ENCODE measurements at regions not wholly inside any gene's neighbourhood (a gene's known extent, or its start where the extent isn't known, plus 50 kb on each side); places are given as distances from the start of the nearest gene placed in this dataset.

DNA sequence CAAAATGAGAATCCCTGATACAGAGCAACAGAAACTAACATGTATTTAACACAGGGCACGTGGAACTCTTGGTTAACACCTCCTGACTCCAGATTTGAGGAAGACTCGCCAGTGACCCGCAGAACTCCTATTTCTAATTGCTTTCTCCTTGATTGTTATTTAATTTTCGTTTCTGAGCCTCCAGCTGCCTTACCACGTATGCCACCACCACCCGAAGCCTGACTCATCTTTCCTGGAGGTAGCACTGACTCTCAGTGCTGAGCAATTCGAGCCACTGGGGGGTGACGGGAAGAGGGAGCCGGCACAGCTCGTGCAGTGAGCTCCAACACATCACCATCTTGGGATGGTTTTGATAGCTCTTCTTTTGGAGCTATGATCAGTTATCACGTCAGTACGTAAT, 273.9 kb upstream of the MGMT start:
- CTCF ChIA-PET, result no interaction called here
- no peak for DNase-seq (ENCODE audit: low read depth, low spot score)
- no peak overlapping the region for H3K4me3 ChIP-seq (ENCODE audit: low read depth, low read length)
- POLR2A ChIA-PET, result no interaction called here
- TF ChIP-seq, protein P1, sequence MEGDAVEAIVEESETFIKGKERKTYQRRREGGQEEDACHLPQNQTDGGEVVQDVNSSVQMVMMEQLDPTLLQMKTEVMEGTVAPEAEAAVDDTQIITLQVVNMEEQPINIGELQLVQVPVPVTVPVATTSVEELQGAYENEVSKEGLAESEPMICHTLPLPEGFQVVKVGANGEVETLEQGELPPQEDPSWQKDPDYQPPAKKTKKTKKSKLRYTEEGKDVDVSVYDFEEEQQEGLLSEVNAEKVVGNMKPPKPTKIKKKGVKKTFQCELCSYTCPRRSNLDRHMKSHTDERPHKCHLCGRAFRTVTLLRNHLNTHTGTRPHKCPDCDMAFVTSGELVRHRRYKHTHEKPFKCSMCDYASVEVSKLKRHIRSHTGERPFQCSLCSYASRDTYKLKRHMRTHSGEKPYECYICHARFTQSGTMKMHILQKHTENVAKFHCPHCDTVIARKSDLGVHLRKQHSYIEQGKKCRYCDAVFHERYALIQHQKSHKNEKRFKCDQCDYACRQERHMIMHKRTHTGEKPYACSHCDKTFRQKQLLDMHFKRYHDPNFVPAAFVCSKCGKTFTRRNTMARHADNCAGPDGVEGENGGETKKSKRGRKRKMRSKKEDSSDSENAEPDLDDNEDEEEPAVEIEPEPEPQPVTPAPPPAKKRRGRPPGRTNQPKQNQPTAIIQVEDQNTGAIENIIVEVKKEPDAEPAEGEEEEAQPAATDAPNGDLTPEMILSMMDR (IDR thresholded peaks at IDR 0.05; ENCODE audit: insufficient read depth, low read length, missing control alignments), result no peak

DNA sequence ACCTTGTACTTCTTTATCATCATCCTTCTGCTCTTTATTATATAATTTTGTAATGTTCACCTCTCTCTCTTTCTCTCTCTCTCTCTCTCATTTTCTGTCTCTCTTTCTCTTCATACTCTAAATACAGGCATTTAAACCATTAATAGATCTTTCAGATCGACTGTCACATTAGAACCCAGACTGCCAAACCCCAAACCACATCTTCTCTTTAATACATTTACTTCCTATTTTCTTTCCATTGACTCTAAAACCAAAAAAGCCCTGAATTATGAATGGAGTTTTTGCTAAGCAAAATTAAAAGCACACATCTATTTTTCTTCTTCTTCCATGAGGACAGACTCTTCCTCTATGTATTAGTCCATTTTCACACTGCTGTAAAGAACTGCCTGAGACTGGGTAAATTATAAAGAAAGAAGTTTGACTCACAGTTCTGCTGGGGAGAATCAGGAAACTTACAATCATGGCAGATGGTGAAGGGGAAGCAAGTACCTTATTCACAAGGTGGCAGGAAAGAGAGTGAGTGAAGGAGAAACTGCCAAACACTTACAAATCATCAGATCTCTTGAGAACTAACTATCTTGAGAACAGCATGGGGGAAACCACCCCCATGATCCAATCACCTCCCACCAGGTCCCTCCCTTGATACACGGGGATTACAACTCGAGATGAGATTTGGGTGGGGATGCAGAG, 272.7 kb upstream of the MGMT start:
- ChIA-PET CTCF (no interaction called here), POLR2A (no interaction called here)
- no peak for DNase-seq (ENCODE audit: low read depth, low spot score)
- TF ChIP-seq, protein P1 (IDR thresholded peaks at IDR 0.05; ENCODE audit: insufficient read depth, low read length, missing control alignments), result no peak
- no peak overlapping the region for H3K4me3 ChIP-seq (ENCODE audit: low read depth, low read length)

DNA sequence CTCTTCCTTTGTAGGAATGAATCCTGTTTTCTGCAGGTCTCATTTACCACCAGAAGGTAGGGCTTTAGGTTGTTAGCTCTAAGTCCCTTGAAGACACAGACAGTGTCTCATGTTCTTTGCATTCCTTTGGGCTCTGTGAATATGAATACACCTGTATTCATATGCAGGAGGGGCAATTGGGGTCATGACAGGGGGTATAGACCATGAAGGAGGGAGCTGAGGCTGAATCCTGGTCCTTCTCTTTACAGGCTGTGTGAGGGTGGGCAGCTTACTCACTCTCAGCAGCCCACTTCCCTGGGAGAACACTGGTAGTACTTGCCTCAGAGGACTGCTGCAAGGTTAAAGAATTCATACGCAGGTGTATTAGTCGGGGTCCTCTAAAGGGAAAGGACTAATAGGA, 267.2 kb upstream of the MGMT start:
- H3K4me3 ChIP-seq (ENCODE audit: low read depth, low read length), result no peak overlapping the region
- no peak for DNase-seq (ENCODE audit: low read depth, low spot score)
- ChIA-PET POLR2A (no interaction called here), CTCF (no interaction called here)
- TF ChIP-seq, protein P1 (IDR thresholded peaks at IDR 0.05; ENCODE audit: insufficient read depth, low read length, missing control alignments), result no peak

DNA sequence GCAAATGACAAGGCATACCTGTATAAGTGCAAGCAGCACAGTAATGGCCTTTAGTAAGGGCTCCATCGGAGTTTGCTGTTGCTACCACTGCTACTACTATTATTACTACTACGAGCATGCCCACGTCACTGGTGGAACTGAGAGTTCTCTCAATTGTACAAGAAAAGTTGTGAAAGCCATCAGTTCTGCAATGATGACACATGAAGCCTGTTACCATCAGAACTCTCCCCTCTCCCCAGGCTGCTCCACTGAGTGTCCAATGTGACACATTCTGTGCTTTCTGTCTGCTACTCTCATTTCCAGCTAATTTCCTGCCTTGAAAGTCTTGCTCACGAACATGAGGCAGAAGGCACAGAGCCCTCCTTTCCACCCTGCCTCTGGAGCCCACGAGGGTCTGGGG, 263.2 kb upstream of the MGMT start:
- no peak for DNase-seq (ENCODE audit: low read depth, low spot score)
- ChIA-PET CTCF (no interaction called here), POLR2A (no interaction called here)
- TF ChIP-seq, protein P1 (IDR thresholded peaks at IDR 0.05; ENCODE audit: insufficient read depth, low read length, missing control alignments), result no peak
- no peak overlapping the region for H3K4me3 ChIP-seq (ENCODE audit: low read depth, low read length)

DNA sequence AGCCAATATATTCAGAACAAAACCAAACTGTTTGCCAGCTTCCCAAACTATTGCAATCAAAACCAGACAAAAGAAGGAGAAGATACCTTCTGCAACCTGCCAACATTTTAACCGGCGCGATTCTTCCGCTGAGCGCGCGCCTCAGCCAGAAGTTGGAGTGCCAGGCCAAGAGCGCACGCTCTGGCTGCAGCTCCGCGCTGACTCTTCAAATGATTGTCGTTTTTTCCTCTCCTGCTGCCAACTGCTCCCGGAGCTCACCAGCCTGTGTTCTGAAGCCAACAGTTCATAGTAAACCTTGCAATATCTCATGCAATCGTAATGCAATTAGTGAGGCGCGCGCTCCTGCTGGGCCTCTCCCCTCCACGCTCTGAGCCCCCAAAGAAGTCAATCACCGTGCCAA, 259.7 kb upstream of the MGMT start:
- no peak overlapping the region for H3K4me3 ChIP-seq (ENCODE audit: low read depth, low read length)
- no peak for DNase-seq (ENCODE audit: low read depth, low spot score)
- TF ChIP-seq, protein P1 (IDR thresholded peaks at IDR 0.05; ENCODE audit: insufficient read depth, low read length, missing control alignments), result no peak
- CTCF ChIA-PET, result no interaction called here
- POLR2A ChIA-PET, result no interaction called here

DNA sequence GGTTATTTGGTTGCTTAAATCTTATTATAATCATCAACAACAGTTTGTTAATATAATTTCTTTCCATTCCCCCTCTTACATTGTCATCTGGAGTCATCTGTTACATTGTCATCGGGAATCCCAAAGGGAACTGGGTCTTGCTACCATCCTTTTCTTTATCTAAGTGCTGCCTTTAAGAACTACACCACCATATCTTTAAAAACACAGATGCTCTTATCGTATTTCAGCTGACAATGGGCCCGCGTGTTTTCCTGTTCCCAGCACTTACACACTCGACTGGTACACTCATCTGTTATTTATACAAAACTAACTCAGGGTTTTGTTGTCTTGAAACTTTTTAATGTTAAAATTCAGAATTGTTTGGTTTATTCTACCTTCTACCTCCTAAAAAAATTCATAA, 256.2 kb upstream of the MGMT start:
- TF ChIP-seq, protein P1 (IDR thresholded peaks at IDR 0.05; ENCODE audit: insufficient read depth, low read length, missing control alignments), result no peak
- no peak overlapping the region for H3K4me3 ChIP-seq (ENCODE audit: low read depth, low read length)
- ChIA-PET POLR2A (no interaction called here), CTCF (no interaction called here)
- no peak for DNase-seq (ENCODE audit: low read depth, low spot score)
